HEK293T (cell line): ENCODE measurements at regions not wholly inside any gene's neighbourhood (a gene's known extent, or its start where the extent isn't known, plus 50 kb on each side); places are given as distances from the start of the nearest gene placed in this dataset.

Source experiments
- ELF4 ChIP-seq: fragments of 450-650 bp; IDR thresholded peaks from 2 replicates; pipeline ENCODE4 v1.6.1; 2017; ENCODE audit warnings: antibody characterized with exemption
- FOXK2 ChIP-seq: fragments of 450-650 bp; IDR thresholded peaks from 2 replicates; pipeline ENCODE4 v1.6.1; 2016; ENCODE audit warnings: mild to moderate bottlenecking
- FOXM1 ChIP-seq: fragments of 450-650 bp; IDR thresholded peaks from 2 replicates; pipeline ENCODE4 v1.6.1; 2017; ENCODE audit warnings: mild to moderate bottlenecking, borderline replicate concordance
- SUZ12 ChIP-seq: fragments of 450-650 bp; IDR thresholded peaks from 2 replicates; pipeline ENCODE4 v1.6.1; 2016; ENCODE audit warnings: mild to moderate bottlenecking

- TF ChIP-seq SUZ12 (no peak), FOXM1 (no peak), FOXK2 (no peak), ELF4 (no peak)
Measured at GRCh38 chr15:70165716-70166284, 68.1 kb upstream of the TLE3 start.
